Colonic mucosa (tissue), 4 donors: ENCODE measurements at regions not wholly inside any gene's neighbourhood (a gene's known extent, or its start where the extent isn't known, plus 50 kb on each side); places are given as distances from the start of the nearest gene placed in this dataset.

Experiments
- DNase-seq: peaks from one replicate; pipeline ENCODE4 v3.0.0-alpha.2; 2020
- H3K27ac ChIP-seq: fragments of 200-600 bp; one replicate; pipeline ENCODE4 v1.8.0; 2021
- H3K27me3 ChIP-seq: fragments of 200-600 bp; one replicate; pipeline ENCODE4 v1.8.0; 2021
- H3K36me3 ChIP-seq: fragments of 200-600 bp; one replicate; pipeline ENCODE4 v1.8.0; 2021
- H3K4me1 ChIP-seq: fragments of 200-600 bp; one replicate; pipeline ENCODE4 v1.8.0; 2021; ENCODE audit warnings: mild to moderate bottlenecking
- H3K4me3 ChIP-seq: fragments of 200-600 bp; one replicate; pipeline ENCODE4 v1.8.0; 2021
- H3K9ac ChIP-seq, 2 donors: one replicate each; pipeline ENCODE4 v1.7.0; 2013; ENCODE audit warnings: control low read depth in 2 of 2, low read depth in 2 of 2, low read length in 2 of 2
- H3K9me3 ChIP-seq: fragments of 200-600 bp; one replicate; pipeline ENCODE4 v1.8.0; 2021
- intact Hi-C: fragments of 100-400 bp; cut with DNase I; formaldehyde crosslinking; loops from one replicate; pipeline ENCODE4 v1.14.1; 2022
- TF ChIP-seq, protein P1 (sequence below): fragments of 200-600 bp; IDR thresholded peaks from one replicate; pipeline ENCODE4 v1.8.0; 2022; ENCODE audit warnings: antibody characterized with exemption, mild to moderate bottlenecking
- donor health status: healthy.
- donor health status: DM: no; HTN: no; CAD: no.
- donor health status: DM: no; HTN: no; CAD: no.

DNA sequence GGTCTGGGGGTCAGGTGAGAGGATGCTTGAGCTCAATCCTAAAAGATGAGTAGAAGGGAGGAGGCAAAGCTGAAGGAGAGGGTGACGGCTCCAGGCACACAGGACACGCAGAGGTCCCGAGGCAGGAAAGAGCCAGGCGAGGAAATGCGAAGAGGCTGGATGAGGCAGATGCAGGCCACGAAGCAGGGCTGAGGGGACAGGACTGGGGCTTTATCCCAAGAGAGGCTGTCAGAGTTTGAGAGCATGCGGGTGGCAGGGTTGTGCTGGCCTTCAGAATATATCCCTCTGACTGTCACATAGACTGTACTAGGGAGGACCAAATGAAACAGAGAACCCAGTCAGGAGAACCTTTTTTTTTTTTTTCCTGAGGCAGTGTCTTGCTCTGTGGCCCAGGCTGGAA lies 100.2 kb downstream of the RMI2 start:
- Histone ChIP-seq H3K9ac (no peak overlapping the region), H3K9me3 (no peaks in the 10 kb centered on the region), H3K4me1 (no peaks in the 10 kb centered on the region), H3K36me3 (no peaks in the 10 kb centered on the region), H3K27me3 (no peaks in the 10 kb centered on the region), H3K27ac (no peak overlapping the region), H3K4me3 (no peak overlapping the region)
- TF ChIP-seq, protein P1, sequence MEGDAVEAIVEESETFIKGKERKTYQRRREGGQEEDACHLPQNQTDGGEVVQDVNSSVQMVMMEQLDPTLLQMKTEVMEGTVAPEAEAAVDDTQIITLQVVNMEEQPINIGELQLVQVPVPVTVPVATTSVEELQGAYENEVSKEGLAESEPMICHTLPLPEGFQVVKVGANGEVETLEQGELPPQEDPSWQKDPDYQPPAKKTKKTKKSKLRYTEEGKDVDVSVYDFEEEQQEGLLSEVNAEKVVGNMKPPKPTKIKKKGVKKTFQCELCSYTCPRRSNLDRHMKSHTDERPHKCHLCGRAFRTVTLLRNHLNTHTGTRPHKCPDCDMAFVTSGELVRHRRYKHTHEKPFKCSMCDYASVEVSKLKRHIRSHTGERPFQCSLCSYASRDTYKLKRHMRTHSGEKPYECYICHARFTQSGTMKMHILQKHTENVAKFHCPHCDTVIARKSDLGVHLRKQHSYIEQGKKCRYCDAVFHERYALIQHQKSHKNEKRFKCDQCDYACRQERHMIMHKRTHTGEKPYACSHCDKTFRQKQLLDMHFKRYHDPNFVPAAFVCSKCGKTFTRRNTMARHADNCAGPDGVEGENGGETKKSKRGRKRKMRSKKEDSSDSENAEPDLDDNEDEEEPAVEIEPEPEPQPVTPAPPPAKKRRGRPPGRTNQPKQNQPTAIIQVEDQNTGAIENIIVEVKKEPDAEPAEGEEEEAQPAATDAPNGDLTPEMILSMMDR, result no peak
- DNase-seq, result no peak
- intact Hi-C loops, result no loop called here

DNA sequence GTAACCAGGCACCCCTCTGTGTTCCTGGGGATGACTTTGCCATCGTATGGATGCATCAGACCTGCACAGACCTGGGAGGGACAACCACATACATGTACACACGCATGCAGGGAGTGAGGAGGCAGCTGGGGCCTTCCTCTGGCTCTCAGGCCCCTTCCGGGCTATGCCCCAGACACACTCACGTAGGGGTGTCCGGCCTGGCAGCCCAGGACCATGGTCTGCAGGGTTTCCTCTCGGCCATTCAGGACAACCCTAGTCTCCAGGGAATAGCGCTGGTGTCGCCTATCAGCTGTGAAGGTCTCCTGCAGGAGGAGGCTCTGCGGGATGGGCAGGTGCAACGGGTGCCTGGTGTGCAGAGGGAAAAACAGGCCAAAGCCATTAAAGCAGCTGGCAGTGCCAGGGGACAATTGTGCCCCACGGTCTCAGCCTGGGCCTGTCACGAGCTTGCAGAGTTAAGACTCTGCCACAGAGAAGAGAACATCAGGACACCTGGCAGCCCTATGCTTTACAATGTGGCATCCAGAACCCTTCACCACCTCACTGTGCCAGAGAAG lies 101.4 kb downstream of the RMI2 start:
- no peaks in the 10 kb centered on the region for H3K9me3 ChIP-seq
- H3K4me1 ChIP-seq, result no peaks in the 10 kb centered on the region
- TF ChIP-seq, protein P1, result no peak
- intact Hi-C loops, result no loop called here
- H3K4me3 ChIP-seq, result no peak overlapping the region
- no peaks in the 10 kb centered on the region for H3K36me3 ChIP-seq
- no peak for DNase-seq
- no peaks in the 10 kb centered on the region for H3K27me3 ChIP-seq
- no peak overlapping the region for H3K9ac ChIP-seq
- H3K27ac ChIP-seq, result no peak overlapping the region

DNA sequence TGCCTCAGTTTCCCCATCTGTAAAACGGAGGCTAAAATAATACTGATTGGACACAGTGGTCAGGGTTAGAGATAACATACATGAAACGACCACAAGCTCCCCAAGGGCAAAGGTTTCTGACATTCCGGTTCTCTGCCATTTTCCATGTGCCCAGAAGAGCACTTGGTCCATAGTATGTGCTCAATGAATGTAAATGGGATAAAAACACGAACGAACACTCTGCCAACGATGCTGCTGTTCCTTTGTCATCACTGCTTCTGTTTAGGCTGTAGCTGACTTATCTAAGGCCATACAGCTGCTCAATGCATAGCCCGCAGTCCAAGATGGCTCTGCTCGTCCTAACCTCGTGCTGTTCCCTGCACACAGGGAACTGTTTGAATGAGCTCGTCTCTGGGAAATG lies 102.0 kb downstream of the RMI2 start:
- Histone ChIP-seq H3K9ac (no peak overlapping the region), H3K27me3 (no peaks in the 10 kb centered on the region), H3K4me1 (no peaks in the 10 kb centered on the region), H3K4me3 (no peak overlapping the region), H3K36me3 (no peaks in the 10 kb centered on the region), H3K27ac (no peak overlapping the region), H3K9me3 (no peaks in the 10 kb centered on the region)
- TF ChIP-seq, protein P1, result no peak
- intact Hi-C loops, result no loop called here
- DNase-seq, result no peak

- H3K27ac ChIP-seq, result no peak overlapping the region
- TF ChIP-seq, protein P1, result no peak
- intact Hi-C loops, result no loop called here
- no peaks in the 10 kb centered on the region for H3K9me3 ChIP-seq
- H3K9ac ChIP-seq, result no peak overlapping the region
- no peaks in the 10 kb centered on the region for H3K27me3 ChIP-seq
- no peaks in the 10 kb centered on the region for H3K4me1 ChIP-seq
- no peaks in the 10 kb centered on the region for H3K36me3 ChIP-seq
- no peak overlapping the region for H3K4me3 ChIP-seq
- no peak for DNase-seq
Measured at GRCh38 chr16:11447836-11448235, 102.6 kb downstream of the RMI2 start.

DNA sequence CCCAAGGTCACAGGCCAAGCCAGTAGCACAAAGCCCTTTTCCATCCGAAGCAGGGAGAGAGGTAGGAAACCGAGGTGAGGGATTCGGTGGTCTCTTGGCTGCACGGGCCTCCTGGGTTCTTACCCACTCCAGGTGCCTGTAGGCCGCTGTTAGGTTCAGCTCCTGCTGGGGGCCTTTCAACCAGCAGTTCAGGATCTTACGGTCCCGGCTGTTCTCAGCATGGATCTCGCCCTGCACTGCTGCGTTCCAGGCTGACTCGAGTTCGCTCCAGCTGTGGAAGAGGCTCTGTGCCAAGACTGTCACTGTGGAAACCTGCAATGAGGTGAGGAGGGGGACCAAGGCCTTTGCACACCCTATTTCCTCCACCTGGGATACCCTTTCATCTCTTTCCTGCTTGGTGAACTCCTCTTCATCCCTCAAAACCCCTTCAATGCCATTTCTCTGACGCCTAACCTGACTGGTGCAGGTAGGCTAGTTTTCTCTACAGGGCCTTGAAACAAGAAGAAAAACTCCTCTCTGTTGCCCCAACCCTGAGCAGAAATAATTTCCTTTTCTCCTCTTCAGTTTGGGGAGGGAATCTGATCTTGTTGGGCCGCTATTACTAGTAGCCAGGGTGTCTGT lies 103.6 kb downstream of the RMI2 start:
- H3K36me3 ChIP-seq, result no peaks in the 10 kb centered on the region
- no peaks in the 10 kb centered on the region for H3K4me1 ChIP-seq
- intact Hi-C loops, result no loop called here
- no peaks in the 10 kb centered on the region for H3K27me3 ChIP-seq
- no peaks in the 10 kb centered on the region for H3K9me3 ChIP-seq
- H3K9ac ChIP-seq, result no peak overlapping the region
- TF ChIP-seq, protein P1, result no peak
- no peak overlapping the region for H3K27ac ChIP-seq
- no peak for DNase-seq
- H3K4me3 ChIP-seq, result no peak overlapping the region
